ENCODE measurements at regions not wholly inside any gene's neighbourhood (a gene's known extent, or its start where the extent isn't known, plus 50 kb on each side); places are given as distances from the start of the nearest gene placed in this dataset.

DNA sequence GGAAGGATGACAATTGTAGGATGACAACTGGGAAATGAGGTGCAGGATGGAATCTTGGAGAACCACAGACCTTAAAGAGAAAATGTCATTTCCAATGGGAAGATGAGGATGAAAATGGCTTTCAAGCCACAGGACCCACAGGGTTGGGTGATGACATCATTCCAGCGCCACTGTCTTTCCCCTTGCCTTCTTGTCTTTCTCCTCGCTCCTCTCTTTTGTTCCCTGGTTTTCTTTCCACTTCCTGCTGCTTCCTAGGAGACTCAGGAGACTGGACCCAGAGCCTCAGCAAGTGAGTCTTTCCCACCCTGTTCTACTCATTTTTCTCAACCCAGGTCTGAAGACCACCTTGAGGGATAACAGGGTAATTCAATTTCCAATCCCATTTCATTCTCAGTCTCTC is 548.8 kb downstream of the FGF9 start:
- ChIA-PET POLR2A (ENCODE audit: partially characterized antibody) (no interaction called here), CTCF (ENCODE audit: partially characterized antibody) (interaction anchor here (0.6 kb wide), 1 partner anchor 27 kb away, joined by 3 read pairs; no protein-coding TSS in a partner anchor)
- Histone ChIP-seq H2BK120ac (replicated peaks; ENCODE audit: low read depth, low read length) (no peak overlapping the region), H4K5ac (ENCODE audit: insufficient read length, low read depth, low read length) (no peak overlapping the region), H2BK20ac (ENCODE audit: low read length) (no peak overlapping the region), H2BK15ac (ENCODE audit: low read length) (no peak overlapping the region), H3K4me1 (replicated peaks in 1 of 4; ENCODE audit: control insufficient read depth in 3 of 4, insufficient read depth in 4 of 4, low read length in 3 of 4) (peaks cover 0 to 3% (median 1%) of the 10 kb centered on the region in 4 experiments; a peak in 2 of 7 replicates), H3K36me3 (ENCODE audit: control insufficient read depth in 2 of 4, insufficient read depth in 4 of 4, low read length in 3 of 4) (no peaks in the 10 kb centered on the region), H3K79me1 (ENCODE audit: low read depth, low read length) (no peaks in the 10 kb centered on the region; the same call in 1 of the 2 replicates), H4K8ac (ENCODE audit: extremely low read depth, insufficient read depth, low read length) (no peak overlapping the region), H3K4ac (replicated peaks; ENCODE audit: insufficient read length, low read depth, low read length) (no peak overlapping the region), H3K23me2 (ENCODE audit: low read depth, low read length) (no peaks in the 10 kb centered on the region), H3K9me3 (ENCODE audit: insufficient read depth in 2 of 2, low read depth in 1 of 2, low read length in 1 of 2) (no peaks in the 10 kb centered on the region), H4K91ac (replicated peaks; ENCODE audit: insufficient read length, low read length) (no peak overlapping the region), H3K79me2 (ENCODE audit: control insufficient read depth in 1 of 2, insufficient read depth in 2 of 2, low read length in 2 of 2) (no peaks in the 10 kb centered on the region), H2BK12ac (ENCODE audit: low read depth, low read length) (no peak overlapping the region), H3K4me2 (ENCODE audit: insufficient read depth in 1 of 2, low read depth in 2 of 2, low read length in 2 of 2) (no peak overlapping the region), H3K56ac (replicated peaks; ENCODE audit: insufficient read length, low read depth, low read length) (no peak overlapping the region), H3K27ac (ENCODE audit: low read depth, low read length) (no peak overlapping the region), H3K23ac (ENCODE audit: insufficient read length) (no peak overlapping the region), H3K9ac (replicated peaks in 1 of 4; ENCODE audit: extremely low read depth in 1 of 4, low read depth in 3 of 4, low read length in 3 of 4) (no peak overlapping the region), H3K18ac (ENCODE audit: extremely low read depth, low read length) (no peak overlapping the region), H2AFZ (ENCODE audit: low read length) (no peak overlapping the region), H3K14ac (ENCODE audit: insufficient read length) (no peak overlapping the region), H3K27me3 (replicated peaks in 1 of 4; ENCODE audit: control insufficient read depth in 3 of 4, extremely low read depth in 1 of 4, insufficient read depth in 3 of 4, low read length in 3 of 4) (no peaks in the 10 kb centered on the region), H4K20me1 (replicated peaks in 1 of 2; ENCODE audit: control insufficient read depth in 1 of 2, insufficient read depth in 2 of 2, low read length in 2 of 2) (no peaks in the 10 kb centered on the region), H2AK5ac (ENCODE audit: low read depth, low read length) (no peak overlapping the region), H3K4me3 (ENCODE audit: extremely low read depth in 1 of 4, insufficient read depth in 2 of 4, low read depth in 3 of 4, low read length in 4 of 4) (no peak overlapping the region), H2BK5ac (ENCODE audit: low read depth, low read length) (no peak overlapping the region)
- 76% methylated on average over 2 of the region's 2 CpGs; no CpG with 5 or more reads in 1 of the 2 experiments for WGBS, 2 experiments (ENCODE audit: extremely low coverage in 1 of 2, insufficient coverage in 1 of 2, insufficient read length in 1 of 2, insufficient replicate concordance in 2 of 2, low coverage in 1 of 2, low lambda C conversion rate in 2 of 2, missing lambda C conversion rate in 1 of 2)
- no peak for FAIRE-seq
- DNase-seq (ENCODE audit: low read depth in 1 of 2, low spot score in 2 of 2) = no peak
- no peak for TF ChIP-seq BRCA1 (IDR thresholded peaks at IDR 0.05; ENCODE audit: low read depth, low read length)
- no peak for TF ChIP-seq USF2 (IDR thresholded peaks at IDR 0.05; ENCODE audit: low read length)
- no peak for TF ChIP-seq EGR1 (IDR thresholded peaks at IDR 0.05; ENCODE audit: borderline replicate concordance, low read depth, low read length)
- TF ChIP-seq GABPA (IDR thresholded peaks at IDR 0.05; ENCODE audit: borderline replicate concordance, insufficient read depth, low read length) = no peak
